RWPE2 (cell line): ENCODE measurements at regions not wholly inside any gene's neighbourhood (a gene's known extent, or its start where the extent isn't known, plus 50 kb on each side); places are given as distances from the start of the nearest gene placed in this dataset.

Experiments used
- ATAC-seq: fragments of 200-7000 bp; cut with Tn5 transposase; 3 replicates; pipeline ENCODE4 v1.9.1; 2021; ENCODE audit warnings: low read depth
- DNase-seq: peaks from one replicate; pipeline ENCODE4 v3.0.0-alpha.2; 2020; ENCODE audit warnings: low spot score
- H3K27ac ChIP-seq: fragments of 450-650 bp; 2 replicates; pipeline ENCODE4 v1.5.1; 2017; ENCODE audit warnings: mild to moderate bottlenecking; ENCODE audit not compliant: poor library complexity, severe bottlenecking
- H3K27me3 ChIP-seq: fragments of 250-450 bp; sonication (Bioruptor Pico); 2 replicates; pipeline ENCODE4 v1.5.1; 2021; ENCODE audit warnings: mild to moderate bottlenecking, moderate library complexity; ENCODE audit not compliant: insufficient read depth, poor library complexity, severe bottlenecking
- H3K36me3 ChIP-seq: fragments of 250-450 bp; sonication (Bioruptor Pico); 2 replicates; pipeline ENCODE4 v1.5.1; 2020; ENCODE audit warnings: low read depth, mild to moderate bottlenecking, moderate library complexity
- H3K4me1 ChIP-seq: fragments of 250-450 bp; sonication (Bioruptor Pico); 2 replicates; pipeline ENCODE4 v1.5.1; 2021; ENCODE audit warnings: mild to moderate bottlenecking, moderate library complexity; ENCODE audit not compliant: insufficient read depth, poor library complexity, severe bottlenecking
- H3K4me3 ChIP-seq: fragments of 250-450 bp; sonication (Bioruptor Pico); 2 replicates; pipeline ENCODE4 v1.5.1; 2021; ENCODE audit warnings: mild to moderate bottlenecking, moderate library complexity; ENCODE audit not compliant: severe bottlenecking
- H3K9me3 ChIP-seq: fragments of 250-450 bp; sonication (Bioruptor Pico); 2 replicates; pipeline ENCODE4 v1.5.1; 2021; ENCODE audit warnings: mild to moderate bottlenecking, moderate library complexity; ENCODE audit not compliant: severe bottlenecking
- CTCF ChIP-seq: fragments of 450-650 bp; IDR thresholded peaks from one replicate; pipeline ENCODE4 v1.5.1; 2017; ENCODE audit warnings: mild to moderate bottlenecking, moderate library complexity; ENCODE audit not compliant: poor library complexity, severe bottlenecking

GRCh38 chr2:88860421-88861075, 169.1 kb downstream of the RPIA start:
- Histone ChIP-seq H3K27ac (no peak overlapping the region), H3K27me3 (peaks cover 3% of the 10 kb centered on the region), H3K4me1 (no peaks in the 10 kb centered on the region), H3K9me3 (no peaks in the 10 kb centered on the region), H3K4me3 (no peak overlapping the region), H3K36me3 (no peaks in the 10 kb centered on the region)
- TF ChIP-seq CTCF, result no peak
- DNase-seq (no peak), ATAC-seq (no peak)

GRCh38 chr2:88865801-88866371, 174.4 kb downstream of the RPIA start:
- Histone ChIP-seq H3K9me3 (no peaks in the 10 kb centered on the region), H3K4me1 (no peaks in the 10 kb centered on the region), H3K27me3 (no peaks in the 10 kb centered on the region), H3K36me3 (no peaks in the 10 kb centered on the region), H3K27ac (no peak overlapping the region), H3K4me3 (no peak overlapping the region)
- ATAC-seq (no peak), DNase-seq (no peak)
- no peak for TF ChIP-seq CTCF

- no peaks in the 10 kb centered on the region for H3K9me3 ChIP-seq
- no peak for TF ChIP-seq CTCF
- ATAC-seq, result no peak
Observed at GRCh38 chr2:88866756-88867155, 175.3 kb downstream of the RPIA start.

GRCh38 chr2:88868861-88869260, 177.4 kb downstream of the RPIA start:
- Histone ChIP-seq H3K27ac (no peak overlapping the region), H3K27me3 (no peaks in the 10 kb centered on the region), H3K9me3 (no peaks in the 10 kb centered on the region), H3K4me3 (no peak overlapping the region), H3K36me3 (no peaks in the 10 kb centered on the region), H3K4me1 (no peaks in the 10 kb centered on the region)
- no peak for TF ChIP-seq CTCF
- ATAC-seq (no peak), DNase-seq (no peak)

More at GRCh38 chr2:88866756-88867155, 175.3 kb downstream of the RPIA start:
- Histone ChIP-seq H3K4me1 (no peaks in the 10 kb centered on the region), H3K4me3 (no peak overlapping the region), H3K27ac (no peak overlapping the region), H3K36me3 (no peaks in the 10 kb centered on the region), H3K27me3 (no peaks in the 10 kb centered on the region)
- DNase-seq, result no peak

- TF ChIP-seq CTCF, result no peak
- H3K4me3 ChIP-seq, result no peak overlapping the region
- no peaks in the 10 kb centered on the region for H3K36me3 ChIP-seq
- H3K4me1 ChIP-seq, result no peaks in the 10 kb centered on the region
- no peaks in the 10 kb centered on the region for H3K9me3 ChIP-seq
- H3K27me3 ChIP-seq, result peaks cover 1% of the 10 kb centered on the region
- ATAC-seq, result no peak
- no peak overlapping the region for H3K27ac ChIP-seq
- no peak for DNase-seq
Observed at GRCh38 chr2:88870267-88870839, 178.9 kb downstream of the RPIA start.
